GM19463 (cell line): ENCODE measurements at regions not wholly inside any gene's neighbourhood (a gene's known extent, or its start where the extent isn't known, plus 50 kb on each side); places are given as distances from the start of the nearest gene placed in this dataset.

Experiments
- ATAC-seq: cut with Tn5 transposase; IDR thresholded peaks from one replicate; pipeline ENCODE4 v1.9.1; 2021; ENCODE audit warnings: mild to moderate bottlenecking, moderate library complexity; ENCODE audit not compliant: unreplicated experiment

DNA sequence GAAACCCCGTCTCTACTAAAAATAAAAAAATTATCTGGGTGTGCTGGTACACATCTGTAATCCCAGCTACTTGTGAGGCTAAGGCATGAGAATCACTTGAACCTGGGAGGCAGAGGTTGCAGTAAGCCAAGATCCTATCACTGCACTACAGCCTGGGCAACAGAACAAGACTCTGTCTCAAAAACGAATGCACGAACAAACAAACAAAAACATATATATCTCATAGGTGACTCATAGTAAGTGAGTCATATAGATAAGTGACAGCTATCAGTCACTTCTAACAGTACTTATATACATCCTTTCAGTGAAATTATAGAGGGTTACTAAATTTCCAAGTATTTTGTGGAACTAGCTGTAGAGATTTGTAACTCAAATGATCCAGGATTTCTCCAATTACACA is 127.3 kb upstream of the FIGN start:
- ATAC-seq = no peak

- no peak for ATAC-seq
Measured at GRCh38 chr2:163859951-163860350, 124.1 kb upstream of the FIGN start.

- ATAC-seq = no peak
Measured at GRCh38 chr2:163856941-163857340, 121.1 kb upstream of the FIGN start.

DNA sequence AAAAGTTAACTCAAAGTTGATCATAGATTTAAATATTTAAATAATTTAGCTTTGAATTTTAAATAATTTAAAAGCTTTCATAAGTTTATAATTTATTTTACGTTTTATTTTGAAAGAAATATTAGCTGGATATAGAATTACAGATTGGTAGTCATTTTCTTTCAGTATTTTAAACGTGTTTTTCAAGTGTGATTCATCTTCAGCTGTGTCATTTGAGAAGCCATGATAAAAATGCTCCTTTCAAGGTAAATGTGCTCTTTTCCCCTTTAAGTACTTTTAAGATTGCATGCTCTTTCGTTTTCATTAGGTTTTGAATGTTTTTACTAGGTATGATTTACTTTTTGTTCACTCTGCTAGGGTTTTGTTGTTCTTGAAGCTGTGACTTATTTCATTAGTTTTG is 116.8 kb upstream of the FIGN start:
- ATAC-seq = no peak

- ATAC-seq = no peak
Measured at GRCh38 chr2:163849756-163850435, 114.1 kb upstream of the FIGN start.

- no peak for ATAC-seq
Measured at GRCh38 chr2:163838890-163839289, 103.1 kb upstream of the FIGN start.

DNA sequence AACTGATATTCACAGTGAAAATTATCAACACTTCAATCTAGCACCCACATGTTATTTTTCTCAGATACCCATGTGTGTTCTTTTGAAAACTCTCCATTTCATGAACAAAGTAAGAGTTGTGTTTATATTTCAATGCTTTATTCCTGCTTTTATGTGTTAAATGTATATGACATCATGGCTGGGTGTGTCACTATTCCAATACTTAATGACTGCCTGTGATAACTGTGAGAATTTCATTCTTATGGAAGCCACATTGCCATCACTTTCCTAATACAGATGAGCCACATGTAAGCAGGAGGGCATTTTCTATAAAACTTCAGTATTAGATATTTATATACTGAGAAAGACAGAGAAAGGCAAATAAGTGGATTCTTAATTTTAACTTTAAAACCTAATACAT is 100.4 kb upstream of the FIGN start:
- ATAC-seq = no peak

DNA sequence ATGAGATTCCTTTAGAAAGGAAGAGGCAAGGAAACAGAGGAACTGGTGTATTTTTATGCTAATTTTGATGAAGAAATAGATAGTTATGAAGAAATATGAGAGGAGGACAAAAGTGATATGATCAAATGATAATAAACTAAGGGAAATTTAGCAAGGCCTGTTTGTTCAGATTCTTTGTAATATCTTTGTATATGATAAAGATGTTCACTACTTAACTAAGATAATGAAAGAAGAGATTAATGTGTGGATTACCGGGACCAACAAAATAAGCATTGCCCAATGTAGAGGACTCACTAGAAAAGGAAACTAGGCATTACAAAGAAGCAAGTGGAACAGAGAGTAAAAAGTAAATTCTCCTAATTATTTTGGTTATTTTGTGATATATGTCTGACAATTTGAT is 99.0 kb upstream of the FIGN start:
- ATAC-seq = no peak

GRCh38 chr2:163834221-163834620 is 98.4 kb upstream of the FIGN start:
- ATAC-seq = no peak

DNA sequence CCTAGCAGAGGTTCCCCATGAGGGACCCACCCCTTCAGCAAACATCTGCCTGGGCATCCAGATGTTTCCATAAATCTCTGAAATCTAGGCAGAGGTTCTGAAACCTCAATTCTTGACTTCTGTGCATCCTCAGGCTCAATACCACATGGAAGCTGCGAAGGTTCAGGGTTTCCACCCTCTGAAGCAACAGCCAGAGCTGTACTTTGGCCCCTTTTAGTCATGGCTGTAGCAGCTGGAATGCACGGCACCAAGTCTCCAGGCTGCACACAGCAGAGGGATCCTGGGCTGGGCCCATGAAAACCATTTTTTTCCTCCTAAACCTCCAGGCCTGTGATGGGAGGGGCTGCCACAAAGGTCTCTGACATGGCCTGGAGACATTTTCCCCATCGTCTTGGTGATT is 93.0 kb upstream of the FIGN start:
- ATAC-seq = no peak

DNA sequence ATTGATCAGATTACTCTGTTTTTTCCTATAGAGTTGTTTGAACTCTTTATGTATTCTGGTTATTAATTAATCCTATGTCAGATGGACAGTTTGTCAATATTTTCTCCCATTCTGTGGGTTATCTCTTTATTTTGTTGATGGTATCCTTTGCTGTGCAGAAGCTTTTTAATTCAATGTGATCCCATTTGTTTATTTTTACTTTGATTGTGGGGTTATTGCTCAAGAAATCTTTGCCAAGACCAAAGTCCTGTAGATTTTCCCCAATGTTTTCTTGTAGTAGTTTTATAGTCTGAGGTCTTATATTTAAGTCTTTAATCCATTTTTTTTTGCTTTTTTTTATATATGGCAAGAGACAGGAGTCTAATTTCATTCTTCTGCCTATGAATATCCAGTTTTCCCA is 86.2 kb upstream of the FIGN start:
- no peak for ATAC-seq

- no peak for ATAC-seq
Measured at GRCh38 chr2:163812926-163813520, 77.2 kb upstream of the FIGN start.

- ATAC-seq = no peak
Measured at GRCh38 chr2:163808406-163808805, 72.6 kb upstream of the FIGN start.

DNA sequence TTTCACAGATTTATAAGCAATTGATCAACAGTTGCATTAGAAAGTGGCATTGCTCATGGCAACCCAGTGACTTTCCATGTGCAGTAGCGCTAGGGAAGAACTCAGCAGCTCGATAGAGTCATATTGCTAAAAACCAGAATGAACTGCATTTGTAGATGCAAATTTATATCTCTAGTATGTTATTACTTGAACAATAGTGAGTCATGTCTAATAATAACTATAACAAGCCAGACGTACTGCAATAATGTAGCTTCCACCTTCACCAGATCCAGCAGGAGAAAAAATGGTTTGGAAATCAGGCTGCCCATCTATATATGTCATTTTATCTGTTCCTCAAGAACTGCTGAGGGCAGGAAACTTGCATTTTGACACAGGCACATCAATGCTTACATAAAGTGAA is 66.5 kb upstream of the FIGN start:
- ATAC-seq = no peak

DNA sequence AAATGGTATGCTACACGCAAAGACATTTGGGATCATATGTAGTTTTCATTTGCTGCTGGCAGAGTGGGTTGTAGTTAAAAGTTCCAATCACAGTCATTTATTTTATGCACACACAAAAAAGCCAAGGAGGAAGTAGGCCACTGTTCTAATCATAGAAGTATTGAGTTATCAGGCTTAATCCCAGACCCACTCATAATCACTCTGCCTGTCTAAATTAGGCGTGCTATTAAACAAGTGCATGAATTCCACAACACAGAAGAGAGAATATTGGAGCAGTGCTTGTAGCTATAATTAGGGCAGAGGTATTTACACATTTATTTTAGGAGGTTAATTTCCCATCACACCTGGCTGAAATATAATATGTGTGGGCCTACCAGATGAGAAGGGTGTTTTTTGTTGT is 65.7 kb upstream of the FIGN start:
- ATAC-seq = no peak

DNA sequence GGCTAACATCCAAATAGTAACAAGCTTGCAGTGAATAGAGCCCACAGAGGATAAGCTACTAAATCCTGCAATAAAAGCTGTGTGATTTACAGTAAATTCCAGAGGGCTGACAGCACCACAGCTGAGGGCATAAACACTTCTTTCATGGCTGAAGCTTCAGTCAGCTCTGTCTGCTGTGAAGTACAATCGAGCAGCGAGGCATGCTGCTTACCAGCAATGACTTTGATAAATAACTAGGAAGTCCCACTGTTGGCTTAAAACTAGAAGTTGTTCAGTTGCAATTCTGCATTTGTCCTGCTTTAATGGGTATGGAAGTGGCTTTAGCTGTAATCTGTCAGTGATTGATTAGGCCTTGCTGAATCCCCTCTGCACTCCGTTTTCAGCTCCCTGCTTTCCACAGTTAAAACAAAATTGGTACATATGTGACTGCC is 65.2 kb upstream of the FIGN start:
- ATAC-seq = no peak

DNA sequence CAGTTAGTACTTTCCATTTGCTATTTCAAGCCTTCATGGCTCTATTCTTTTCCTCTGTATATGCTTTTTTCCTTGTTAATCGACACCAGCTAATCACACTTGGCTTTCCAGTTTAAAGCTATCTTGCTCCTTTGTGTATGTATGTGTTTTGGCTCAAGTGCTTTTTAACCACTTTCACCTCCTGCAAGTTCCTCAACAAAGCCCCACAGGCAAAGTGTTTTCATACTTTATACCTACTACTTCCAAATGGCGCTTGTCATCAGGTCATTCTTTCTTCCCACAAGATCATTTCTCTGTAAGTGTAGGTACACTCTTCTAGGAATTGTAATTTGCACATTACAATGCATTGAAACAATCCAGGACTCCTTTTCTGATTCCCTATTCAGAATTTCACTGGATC is 64.0 kb upstream of the FIGN start:
- no peak for ATAC-seq

DNA sequence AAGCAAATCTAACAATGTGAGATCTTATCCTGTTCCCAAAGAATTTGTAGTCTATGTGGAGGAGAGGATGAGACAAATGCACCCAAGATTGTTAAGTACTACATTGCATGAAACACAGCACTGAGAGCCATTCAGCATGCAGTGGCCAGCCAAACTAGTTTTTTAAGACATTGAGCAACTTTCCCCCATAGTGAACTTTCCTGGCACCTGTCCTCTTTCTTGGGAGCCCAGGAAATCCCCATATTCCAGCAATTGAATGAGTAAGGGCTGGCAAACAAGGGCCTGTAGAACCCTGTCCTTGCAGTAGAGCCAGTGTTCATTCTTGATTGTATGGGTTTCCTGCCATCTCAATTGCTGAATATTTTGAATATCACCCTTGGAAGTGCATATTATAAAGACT is 58.8 kb upstream of the FIGN start:
- ATAC-seq = no peak
